AG10803 (cell line): ENCODE measurements at regions not wholly inside any gene's neighbourhood (a gene's known extent, or its start where the extent isn't known, plus 50 kb on each side); places are given as distances from the start of the nearest gene placed in this dataset.

Experiments used
- DNase-seq: peaks from one replicate; pipeline ENCODE4 v3.0.0; 2010; ENCODE audit warnings: low read depth
- H3K4me3 ChIP-seq: 2 replicates; pipeline ENCODE4 v1.5.1; 2011; ENCODE audit warnings: mild to moderate bottlenecking, low read length, control low read depth
- TF ChIP-seq, protein P1 (sequence below): conservative IDR thresholded peaks from 2 replicates; pipeline ENCODE4 v1.5.1; 2011; ENCODE audit warnings: mild to moderate bottlenecking, low read length, control low read depth, inconsistent platforms

DNA sequence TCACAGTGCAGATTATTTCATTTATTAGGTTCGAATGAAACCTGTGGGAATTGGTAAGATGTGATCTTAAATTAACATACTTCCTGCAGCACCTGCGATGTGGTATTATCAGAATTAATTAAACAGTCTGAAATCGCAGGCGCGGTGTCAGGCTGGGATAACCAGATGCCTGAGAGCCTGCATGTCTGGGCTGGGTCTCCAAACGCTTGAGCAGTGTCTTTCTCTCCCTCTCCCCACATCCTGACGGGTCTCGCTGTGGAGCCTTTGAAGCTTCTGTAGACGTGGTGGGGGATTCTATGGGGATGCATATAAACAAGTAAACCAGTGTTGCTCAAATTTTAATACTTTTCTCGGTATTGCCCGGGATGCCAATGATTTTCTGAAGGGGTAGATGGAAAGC, 366.2 kb upstream of the SPRED2 start:
- H3K4me3 ChIP-seq = no peak overlapping the region
- DNase-seq = no peak
- TF ChIP-seq, protein P1, sequence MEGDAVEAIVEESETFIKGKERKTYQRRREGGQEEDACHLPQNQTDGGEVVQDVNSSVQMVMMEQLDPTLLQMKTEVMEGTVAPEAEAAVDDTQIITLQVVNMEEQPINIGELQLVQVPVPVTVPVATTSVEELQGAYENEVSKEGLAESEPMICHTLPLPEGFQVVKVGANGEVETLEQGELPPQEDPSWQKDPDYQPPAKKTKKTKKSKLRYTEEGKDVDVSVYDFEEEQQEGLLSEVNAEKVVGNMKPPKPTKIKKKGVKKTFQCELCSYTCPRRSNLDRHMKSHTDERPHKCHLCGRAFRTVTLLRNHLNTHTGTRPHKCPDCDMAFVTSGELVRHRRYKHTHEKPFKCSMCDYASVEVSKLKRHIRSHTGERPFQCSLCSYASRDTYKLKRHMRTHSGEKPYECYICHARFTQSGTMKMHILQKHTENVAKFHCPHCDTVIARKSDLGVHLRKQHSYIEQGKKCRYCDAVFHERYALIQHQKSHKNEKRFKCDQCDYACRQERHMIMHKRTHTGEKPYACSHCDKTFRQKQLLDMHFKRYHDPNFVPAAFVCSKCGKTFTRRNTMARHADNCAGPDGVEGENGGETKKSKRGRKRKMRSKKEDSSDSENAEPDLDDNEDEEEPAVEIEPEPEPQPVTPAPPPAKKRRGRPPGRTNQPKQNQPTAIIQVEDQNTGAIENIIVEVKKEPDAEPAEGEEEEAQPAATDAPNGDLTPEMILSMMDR = no peak

DNA sequence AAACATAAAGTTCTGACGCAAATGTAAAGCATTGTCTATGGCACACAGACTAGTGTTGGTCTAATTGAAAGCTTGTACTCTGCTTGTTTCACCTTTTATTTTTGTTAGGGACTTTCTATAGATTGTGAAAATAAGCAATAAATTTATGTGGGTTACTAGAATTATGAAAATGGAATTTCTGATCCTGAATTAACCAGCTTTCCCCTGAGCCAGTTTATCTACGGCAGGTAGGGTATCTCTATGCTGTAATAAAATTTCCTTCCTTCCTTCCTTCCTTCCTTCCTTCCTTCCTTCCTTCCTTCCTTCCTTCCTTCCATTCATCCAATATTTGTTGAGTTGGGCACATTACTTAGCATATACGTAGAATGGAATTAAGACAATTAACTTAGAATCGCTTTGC, 362.6 kb upstream of the SPRED2 start:
- DNase-seq = no peak
- TF ChIP-seq, protein P1 = no peak
- H3K4me3 ChIP-seq = no peak overlapping the region

DNA sequence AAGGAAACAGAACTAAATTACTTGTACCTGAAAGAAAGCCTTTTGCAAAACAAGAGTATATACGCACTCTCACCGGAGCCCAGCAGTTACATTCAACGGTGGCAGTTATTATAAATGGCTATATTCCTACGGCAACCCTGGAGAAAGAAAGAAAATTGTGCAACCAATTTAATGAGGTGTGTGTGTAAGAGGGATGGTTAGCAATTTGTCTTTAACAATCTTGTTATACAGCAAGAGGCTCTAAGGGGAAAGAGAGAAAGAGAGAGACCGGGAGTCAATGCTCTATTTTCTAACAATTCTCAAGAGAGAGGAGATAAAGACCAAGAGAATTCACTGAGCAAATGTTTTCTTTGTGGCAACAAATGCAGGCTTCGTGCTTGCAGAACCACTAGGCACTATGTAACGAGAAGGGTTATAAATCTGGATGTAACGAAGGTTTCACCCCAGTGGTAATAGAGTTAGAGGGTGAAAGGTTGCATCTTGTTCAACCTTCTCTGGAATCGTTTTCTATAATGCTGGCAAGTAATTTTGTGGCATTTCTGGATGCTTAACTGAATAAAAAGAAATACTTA, 359.1 kb upstream of the SPRED2 start:
- TF ChIP-seq, protein P1 = no peak
- no peak for DNase-seq
- H3K4me3 ChIP-seq = no peak overlapping the region

DNA sequence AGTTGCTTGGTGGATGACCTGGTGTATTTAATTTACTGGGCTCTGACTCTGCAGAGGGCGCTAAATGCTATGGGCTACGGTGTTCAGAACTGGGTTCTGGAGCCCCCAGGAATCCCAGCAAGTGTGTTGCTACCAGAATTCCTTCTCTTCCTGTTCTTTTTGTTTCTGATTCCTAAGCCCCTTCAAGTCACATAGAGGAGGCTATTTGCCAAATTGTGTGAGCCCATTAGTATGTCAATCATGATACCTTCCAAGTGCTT, 358.2 kb upstream of the SPRED2 start:
- H3K4me3 ChIP-seq = no peak overlapping the region
- TF ChIP-seq, protein P1 = no peak
- no peak for DNase-seq

DNA sequence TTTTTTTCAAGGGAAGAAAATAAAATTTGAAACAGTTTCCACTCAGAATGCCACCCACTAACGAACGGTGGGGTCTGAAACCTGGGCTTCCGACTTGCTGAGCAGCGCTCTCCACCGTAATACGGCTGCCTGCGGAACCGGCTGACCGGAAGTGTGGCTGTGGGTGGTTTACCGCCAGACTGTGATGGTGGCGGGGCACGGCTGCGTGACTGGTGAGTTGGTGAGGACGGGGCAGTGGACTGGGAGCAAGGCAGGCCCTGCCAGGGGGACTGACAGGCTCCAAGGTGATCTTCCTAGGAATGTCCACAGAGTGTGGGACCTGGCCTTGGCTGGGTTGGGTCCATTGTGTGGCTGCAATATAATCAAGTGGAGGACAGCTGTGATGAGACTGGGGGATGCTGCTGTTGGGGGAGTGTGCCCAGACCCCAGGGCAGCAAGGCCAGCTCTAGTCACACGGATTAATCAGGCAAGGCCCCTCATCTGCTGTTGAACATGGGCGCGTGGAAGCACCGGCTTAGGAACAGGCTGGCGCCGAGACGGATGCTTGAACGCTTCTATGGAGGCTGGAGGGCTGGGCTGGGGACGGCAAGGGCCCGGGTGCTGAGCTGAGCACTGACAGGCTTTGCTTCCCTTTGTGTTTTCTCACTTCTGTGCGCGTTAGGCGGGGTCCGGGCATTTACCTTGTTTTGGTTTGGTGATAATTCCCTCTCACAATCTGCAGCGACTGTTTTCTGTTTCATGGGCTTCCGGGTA, 357.7 kb upstream of the SPRED2 start:
- H3K4me3 ChIP-seq = no peak overlapping the region
- TF ChIP-seq, protein P1 = no peak
- DNase-seq = no peak

DNA sequence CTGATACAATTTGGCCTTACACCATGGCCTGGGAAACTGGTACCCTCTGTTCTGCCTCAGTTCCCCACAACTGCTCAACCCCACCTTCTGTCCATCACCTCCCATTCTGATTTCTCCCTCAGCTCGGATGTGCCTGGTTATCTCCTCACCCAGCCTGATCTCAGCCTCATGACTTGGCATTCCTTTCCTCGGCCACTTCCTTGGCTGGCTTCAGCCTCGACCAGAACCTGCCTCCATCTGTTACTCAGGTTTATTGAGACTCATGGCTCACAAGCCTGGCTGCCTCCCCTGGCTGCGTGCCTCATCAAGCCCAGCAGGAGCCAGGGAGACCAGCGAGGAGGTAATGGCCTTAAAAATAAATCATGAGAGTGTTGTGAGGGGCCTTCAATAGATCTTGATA, 356.2 kb upstream of the SPRED2 start:
- no peak overlapping the region for H3K4me3 ChIP-seq
- DNase-seq = no peak
- TF ChIP-seq, protein P1 = no peak

DNA sequence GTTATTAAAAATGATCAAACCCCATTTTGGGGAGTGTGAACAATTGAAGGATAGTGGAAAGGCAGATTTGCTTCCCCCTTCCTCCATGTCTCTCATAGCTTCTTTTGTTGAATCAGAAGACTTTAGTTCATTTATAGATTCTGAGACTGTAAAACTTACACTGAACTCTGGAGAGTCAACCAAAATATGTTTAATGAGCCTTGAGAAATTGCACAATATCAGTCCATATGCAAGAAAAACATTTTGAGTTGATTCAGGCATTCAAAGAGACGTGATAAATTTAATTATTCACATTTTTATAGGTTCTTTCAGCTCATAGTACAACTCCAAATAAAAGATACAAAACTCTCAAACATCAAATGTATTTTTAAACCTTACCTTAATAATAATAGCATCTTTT, 354.4 kb upstream of the SPRED2 start:
- DNase-seq = no peak
- TF ChIP-seq, protein P1 = no peak
- H3K4me3 ChIP-seq = no peak overlapping the region
